ENCODE measurements at regions not wholly inside any gene's neighbourhood (a gene's known extent, or its start where the extent isn't known, plus 50 kb on each side); places are given as distances from the start of the nearest gene placed in this dataset.

DNA sequence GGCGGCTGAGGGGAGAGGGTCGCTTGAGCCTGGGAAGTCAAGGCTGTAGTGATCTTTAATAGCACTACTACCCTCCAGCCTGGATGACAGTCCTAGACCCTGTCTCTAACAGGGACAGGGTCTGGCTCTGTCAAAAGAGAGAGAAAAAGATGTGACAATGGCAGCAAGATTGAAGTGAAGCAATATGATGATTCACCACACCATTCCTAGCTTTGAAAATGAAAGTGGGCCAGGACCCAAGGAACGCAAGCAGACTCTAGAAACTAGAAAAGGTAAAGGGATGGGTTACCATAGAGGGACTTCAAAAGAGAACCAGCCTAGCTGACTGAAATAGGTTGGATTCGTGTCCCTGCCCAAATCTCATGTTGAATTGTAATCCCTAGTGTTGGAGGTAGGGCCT, 426.9 kb downstream of the HTR1B start:
- Histone ChIP-seq H3K36me3 (ENCODE audit: control insufficient read depth, insufficient read depth, low read length) (no peaks in the 10 kb centered on the region), H3K4me3 (ENCODE audit: low read depth, low read length) (no peak overlapping the region), H3K27me3 (ENCODE audit: control insufficient read depth, insufficient read depth, low read length) (no peaks in the 10 kb centered on the region)
- CTCF ChIA-PET: no interaction called here
- no peak for TF ChIP-seq CTCF (IDR thresholded peaks at IDR 0.05; ENCODE audit: insufficient read depth, low read depth, low read length)
- POLR2A ChIA-PET: no interaction called here
- DNase-seq (ENCODE audit: low read depth): no peak

DNA sequence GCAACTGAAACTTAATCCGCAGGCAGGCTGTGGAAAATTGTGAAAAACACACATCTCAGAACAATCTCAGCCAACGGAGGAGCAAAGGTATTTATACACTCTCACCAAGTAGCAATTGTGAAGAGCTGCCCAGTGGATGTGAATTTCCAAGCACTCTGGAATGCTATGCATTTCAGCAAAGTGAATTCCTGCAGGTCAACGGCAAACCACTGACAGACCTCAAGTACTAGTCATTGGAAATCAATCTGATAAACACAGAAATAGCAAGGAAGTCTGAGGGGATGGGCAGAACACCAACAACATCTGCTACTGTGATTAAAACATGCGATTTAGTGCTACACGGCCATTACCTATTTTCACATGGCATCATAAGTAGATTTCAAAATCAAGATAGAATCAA, 429.1 kb downstream of the HTR1B start:
- POLR2A ChIA-PET: no interaction called here
- no peak overlapping the region for H3K4me3 ChIP-seq (ENCODE audit: low read depth, low read length)
- CTCF ChIA-PET: interaction anchor here (0.7 kb wide), 1 partner anchor 189 kb away, joined by 3 read pairs; no protein-coding TSS in a partner anchor
- TF ChIP-seq CTCF (IDR thresholded peaks at IDR 0.05; ENCODE audit: insufficient read depth, low read depth, low read length): no peak
- H3K36me3 ChIP-seq (ENCODE audit: control insufficient read depth, insufficient read depth, low read length): no peaks in the 10 kb centered on the region
- no peaks in the 10 kb centered on the region for H3K27me3 ChIP-seq (ENCODE audit: control insufficient read depth, insufficient read depth, low read length)
- peak; percentile 83 for DNase-seq (ENCODE audit: low read depth)

GRCh38 chr6:77030929-77031674, 432.2 kb downstream of the HTR1B start:
- Histone ChIP-seq H3K27me3 (ENCODE audit: control insufficient read depth, insufficient read depth, low read length) (no peaks in the 10 kb centered on the region), H3K36me3 (ENCODE audit: control insufficient read depth, insufficient read depth, low read length) (no peaks in the 10 kb centered on the region), H3K4me3 (ENCODE audit: low read depth, low read length) (no peak overlapping the region)
- no peak for DNase-seq (ENCODE audit: low read depth)
- no peak for TF ChIP-seq CTCF (IDR thresholded peaks at IDR 0.05; ENCODE audit: insufficient read depth, low read depth, low read length)
- CTCF ChIA-PET: interaction anchor here (1.0 kb wide), 1 partner anchor 14 kb away, joined by 3 read pairs; no protein-coding TSS in a partner anchor
- POLR2A ChIA-PET: no interaction called here

GRCh38 chr6:77026341-77026740, 436.9 kb downstream of the HTR1B start:
- no peak for DNase-seq (ENCODE audit: low read depth)
- CTCF ChIA-PET: no interaction called here
- no peak for TF ChIP-seq CTCF (IDR thresholded peaks at IDR 0.05; ENCODE audit: insufficient read depth, low read depth, low read length)
- no peaks in the 10 kb centered on the region for H3K27me3 ChIP-seq (ENCODE audit: control insufficient read depth, insufficient read depth, low read length)
- POLR2A ChIA-PET: no interaction called here
- no peak overlapping the region for H3K4me3 ChIP-seq (ENCODE audit: low read depth, low read length)
- no peaks in the 10 kb centered on the region for H3K36me3 ChIP-seq (ENCODE audit: control insufficient read depth, insufficient read depth, low read length)

DNA sequence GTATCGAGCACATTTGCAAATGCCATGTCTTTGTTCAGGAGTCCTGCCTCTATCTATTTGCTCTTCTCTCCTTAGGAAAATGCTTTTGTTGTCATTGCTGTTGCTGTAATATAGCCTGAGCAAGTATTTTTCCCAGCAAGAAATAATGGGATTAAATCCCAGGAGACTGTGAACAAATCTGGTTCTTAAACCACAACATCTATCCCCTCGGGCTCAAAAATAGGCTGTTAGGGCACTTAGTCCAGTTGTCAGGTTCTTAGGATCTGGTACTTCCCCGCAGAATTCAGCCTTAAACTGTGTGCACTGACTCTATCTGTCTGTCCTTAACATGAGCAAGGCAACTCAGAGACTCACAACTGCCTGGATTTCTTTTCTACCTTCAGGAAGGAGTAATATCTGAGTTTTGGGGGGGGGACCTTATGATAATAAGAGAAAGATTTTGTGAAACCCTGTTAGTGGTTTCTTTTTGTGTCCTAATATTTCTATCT, 437.5 kb downstream of the HTR1B start:
- no peak for DNase-seq (ENCODE audit: low read depth)
- no peaks in the 10 kb centered on the region for H3K36me3 ChIP-seq (ENCODE audit: control insufficient read depth, insufficient read depth, low read length)
- no peaks in the 10 kb centered on the region for H3K27me3 ChIP-seq (ENCODE audit: control insufficient read depth, insufficient read depth, low read length)
- ChIA-PET POLR2A (no interaction called here), CTCF (interaction anchor here (0.7 kb wide), 1 partner anchor 11 kb away, joined by 3 read pairs; no protein-coding TSS in a partner anchor)
- H3K4me3 ChIP-seq (ENCODE audit: low read depth, low read length): no peak overlapping the region
- no peak for TF ChIP-seq CTCF (IDR thresholded peaks at IDR 0.05; ENCODE audit: insufficient read depth, low read depth, low read length)

All from BJ (cell line).